PC-3 (cell line): ENCODE measurements at regions not wholly inside any gene's neighbourhood (a gene's known extent, or its start where the extent isn't known, plus 50 kb on each side); places are given as distances from the start of the nearest gene placed in this dataset.

Source experiments
- ATAC-seq: fragments of 200-7000 bp; cut with Tn5 transposase; 2 replicates; pipeline ENCODE4 v1.9.1; 2020; ENCODE audit warnings: mild to moderate bottlenecking, moderate library complexity
- BruUV-seq: library from RNA; stranded (reverse); fragments of 400-500 nt; replicated peaks from 2 replicates; lab custom pipeline; 2021; lab: Mats Ljungman, UMichigan
- CTCF ChIA-PET: fragments of 300-600 bp; sonication (Branson Sonifier 250); formaldehyde crosslinking; loops from one replicate; lab custom pipeline; 2022; ENCODE audit warnings: antibody characterized with exemption; lab: Charles Lee
- POLR2A ChIA-PET: fragments of 300-600 bp; sonication (Branson Sonifier 250); formaldehyde crosslinking; loops from one replicate; lab custom pipeline; 2022; ENCODE audit warnings: antibody characterized with exemption; ENCODE audit not compliant: unreplicated experiment; lab: Charles Lee
- DNase-seq: peaks from one replicate; pipeline ENCODE4 v3.0.0-alpha.2; 2015
- H2AFZ ChIP-seq: fragments of 300-600 bp; sonication (generic); 2 replicates; pipeline ENCODE4 v1.6.0; 2016; ENCODE audit warnings: antibody characterized with exemption, low read length
- H3F3A ChIP-seq: fragments of 300-600 bp; sonication (generic); one replicate; pipeline ENCODE4 v1.6.0; 2017; ENCODE audit warnings: antibody characterized with exemption, low read length, control low read depth, mild to moderate bottlenecking; ENCODE audit not compliant: unreplicated experiment
- H3K27ac ChIP-seq: fragments of 300-600 bp; sonication (generic); 2 replicates; pipeline ENCODE4 v1.5.1; 2016; ENCODE audit warnings: mild to moderate bottlenecking, low read length
- H3K27me3 ChIP-seq: fragments of 300-600 bp; sonication (generic); 2 replicates; pipeline ENCODE4 v1.6.1; 2016; ENCODE audit warnings: low read length, mixed read lengths
- H3K36me3 ChIP-seq: fragments of 300-600 bp; sonication (generic); 2 replicates; pipeline ENCODE4 v1.6.1; 2016; ENCODE audit warnings: low read depth, mixed run types, low read length, mixed read lengths
- H3K4me1 ChIP-seq: fragments of 300-600 bp; sonication (generic); 2 replicates; pipeline ENCODE4 v1.5.1; 2016; ENCODE audit warnings: low read length; ENCODE audit not compliant: insufficient read depth
- H3K4me2 ChIP-seq: fragments of 300-600 bp; sonication (generic); 2 replicates; pipeline ENCODE4 v1.6.0; 2016; ENCODE audit warnings: low read length
- H3K4me3 ChIP-seq: fragments of 300-600 bp; sonication (generic); 2 replicates; pipeline ENCODE4 v1.5.1; 2016; ENCODE audit warnings: mild to moderate bottlenecking, low read length, mixed read lengths
- H3K79me2 ChIP-seq: fragments of 300-600 bp; sonication (generic); 2 replicates; pipeline ENCODE4 v1.6.1; 2017; ENCODE audit warnings: low read length, mixed read lengths
- H3K9ac ChIP-seq: fragments of 300-600 bp; sonication (generic); 2 replicates; pipeline ENCODE4 v1.6.0; 2016; ENCODE audit warnings: mild to moderate bottlenecking, low read length
- H3K9me2 ChIP-seq: fragments of 300-600 bp; sonication (generic); replicated peaks from 2 replicates; pipeline ENCODE4 v1.6.1; 2016; ENCODE audit warnings: mixed run types, low read length, mixed read lengths
- H3K9me3 ChIP-seq: fragments of 300-600 bp; sonication (generic); 2 replicates; pipeline ENCODE4 v1.6.1; 2016; ENCODE audit warnings: low read length, mixed read lengths
- H4K20me1 ChIP-seq: fragments of 300-600 bp; sonication (generic); 2 replicates; pipeline ENCODE4 v1.6.1; 2016; ENCODE audit warnings: low read length, mixed read lengths
- EZH2 ChIP-seq: fragments of 300-600 bp; sonication (generic); IDR thresholded peaks from one replicate; pipeline ENCODE4 v1.6.1; 2017; ENCODE audit warnings: antibody characterized with exemption, mild to moderate bottlenecking, low read length; ENCODE audit not compliant: unreplicated experiment
- EZH2phosphoT487 ChIP-seq: fragments of 300-600 bp; sonication (generic); IDR thresholded peaks from 2 replicates; pipeline ENCODE4 v1.6.1; 2018; ENCODE audit warnings: mild to moderate bottlenecking, antibody characterized with exemption, low read length, borderline replicate concordance
- intact Hi-C: fragments of 100-400 bp; cut with micrococcal nuclease; formaldehyde crosslinking; loops from 2 replicates; pipeline ENCODE4 v1.9.0; 2023
- TF ChIP-seq, protein P1 (sequence below): fragments of 300-600 bp; sonication (generic); conservative IDR thresholded peaks from 2 replicates; pipeline ENCODE4 v1.5.1; 2017; ENCODE audit warnings: antibody characterized with exemption, low read depth, mild to moderate bottlenecking, low read length

DNA sequence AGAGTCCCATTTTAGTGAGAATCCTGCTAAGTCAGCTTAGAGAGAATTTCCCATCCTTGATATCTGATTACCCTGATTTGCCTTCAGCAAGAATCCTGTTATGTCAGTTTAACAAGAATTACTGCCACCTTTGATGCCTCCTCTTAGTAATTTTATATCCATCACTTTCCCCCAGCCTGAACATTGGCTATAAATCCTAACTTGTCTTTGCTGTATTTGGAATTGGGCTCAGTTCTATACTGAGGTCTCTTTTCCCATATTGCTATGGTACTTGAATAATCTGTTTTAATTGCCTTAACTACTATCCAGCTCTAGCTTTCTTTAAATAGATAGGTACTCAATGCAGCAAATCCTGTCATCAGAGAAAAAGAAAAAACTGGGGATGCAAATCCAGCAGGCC, 842.0 kb upstream of the ADAMTS5 start:
- H3K9me2 ChIP-seq: no peaks in the 10 kb centered on the region
- no peaks in the 10 kb centered on the region for H3F3A ChIP-seq
- H3K9ac ChIP-seq: no peak overlapping the region
- POLR2A ChIA-PET: no interaction called here
- DNase-seq: no peak
- H3K9me3 ChIP-seq: no peaks in the 10 kb centered on the region
- no peaks in the 10 kb centered on the region for H3K27me3 ChIP-seq
- no peaks in the 10 kb centered on the region for H3K79me2 ChIP-seq
- intact Hi-C loops: no loop called here
- ATAC-seq: no peak
- CTCF ChIA-PET: no interaction called here
- no peaks in the 10 kb centered on the region; the same call in 1 of the 2 replicates for H3K4me1 ChIP-seq
- no peak overlapping the region for H3K4me2 ChIP-seq
- no peaks in the 10 kb centered on the region for H4K20me1 ChIP-seq
- TF ChIP-seq EZH2phosphoT487: no peak
- TF ChIP-seq EZH2: no peak
- TF ChIP-seq, protein P1, sequence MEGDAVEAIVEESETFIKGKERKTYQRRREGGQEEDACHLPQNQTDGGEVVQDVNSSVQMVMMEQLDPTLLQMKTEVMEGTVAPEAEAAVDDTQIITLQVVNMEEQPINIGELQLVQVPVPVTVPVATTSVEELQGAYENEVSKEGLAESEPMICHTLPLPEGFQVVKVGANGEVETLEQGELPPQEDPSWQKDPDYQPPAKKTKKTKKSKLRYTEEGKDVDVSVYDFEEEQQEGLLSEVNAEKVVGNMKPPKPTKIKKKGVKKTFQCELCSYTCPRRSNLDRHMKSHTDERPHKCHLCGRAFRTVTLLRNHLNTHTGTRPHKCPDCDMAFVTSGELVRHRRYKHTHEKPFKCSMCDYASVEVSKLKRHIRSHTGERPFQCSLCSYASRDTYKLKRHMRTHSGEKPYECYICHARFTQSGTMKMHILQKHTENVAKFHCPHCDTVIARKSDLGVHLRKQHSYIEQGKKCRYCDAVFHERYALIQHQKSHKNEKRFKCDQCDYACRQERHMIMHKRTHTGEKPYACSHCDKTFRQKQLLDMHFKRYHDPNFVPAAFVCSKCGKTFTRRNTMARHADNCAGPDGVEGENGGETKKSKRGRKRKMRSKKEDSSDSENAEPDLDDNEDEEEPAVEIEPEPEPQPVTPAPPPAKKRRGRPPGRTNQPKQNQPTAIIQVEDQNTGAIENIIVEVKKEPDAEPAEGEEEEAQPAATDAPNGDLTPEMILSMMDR: no peak
- H3K4me3 ChIP-seq: no peak overlapping the region
- no peak overlapping the region for H3K27ac ChIP-seq
- BruUV-seq: no TSS peak
- no peaks in the 10 kb centered on the region for H3K36me3 ChIP-seq
- H2AFZ ChIP-seq: no peak overlapping the region

DNA sequence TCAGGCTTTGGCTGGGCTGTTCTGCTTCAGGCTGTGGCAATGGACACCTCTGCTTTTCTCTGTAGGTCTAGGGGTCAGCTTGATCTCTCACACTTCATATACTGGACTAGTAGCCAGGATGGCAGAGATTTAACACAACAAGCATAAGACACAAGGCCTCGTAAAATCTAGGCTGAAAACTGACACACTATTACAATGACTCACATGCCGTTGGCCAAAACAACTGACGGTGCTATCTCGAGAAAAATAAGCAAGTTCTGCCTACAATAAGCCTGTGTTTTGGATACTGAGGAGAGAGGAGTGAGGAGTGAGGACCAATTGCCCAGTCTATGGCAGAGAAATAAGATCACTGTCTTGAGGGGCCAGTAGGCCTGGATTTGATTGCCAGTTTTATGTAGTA, 840.7 kb upstream of the ADAMTS5 start:
- TF ChIP-seq, protein P1: no peak
- TF ChIP-seq EZH2phosphoT487: no peak
- no peak for TF ChIP-seq EZH2
- no peak overlapping the region for H3K9ac ChIP-seq
- no peaks in the 10 kb centered on the region for H3K27me3 ChIP-seq
- no peak overlapping the region for H3K4me3 ChIP-seq
- DNase-seq (peak; percentile 55), ATAC-seq (peak; percentile 88)
- no peaks in the 10 kb centered on the region; the same call in 1 of the 2 replicates for H3K4me1 ChIP-seq
- no peaks in the 10 kb centered on the region for H3F3A ChIP-seq
- H3K4me2 ChIP-seq: 0 out of 2 replicates have a peak overlapping the region, but pooled peaks have one; percentile 23
- no peaks in the 10 kb centered on the region for H4K20me1 ChIP-seq
- no peak overlapping the region for H3K27ac ChIP-seq
- BruUV-seq: no TSS peak
- intact Hi-C loops: no loop called here
- no peaks in the 10 kb centered on the region for H3K36me3 ChIP-seq
- no peaks in the 10 kb centered on the region for H3K9me2 ChIP-seq
- H3K79me2 ChIP-seq: no peaks in the 10 kb centered on the region
- ChIA-PET CTCF (no interaction called here), POLR2A (no interaction called here)
- H2AFZ ChIP-seq: 0 out of 2 replicates have a peak overlapping the region, but pooled peaks have one; percentile 28
- H3K9me3 ChIP-seq: no peaks in the 10 kb centered on the region

DNA sequence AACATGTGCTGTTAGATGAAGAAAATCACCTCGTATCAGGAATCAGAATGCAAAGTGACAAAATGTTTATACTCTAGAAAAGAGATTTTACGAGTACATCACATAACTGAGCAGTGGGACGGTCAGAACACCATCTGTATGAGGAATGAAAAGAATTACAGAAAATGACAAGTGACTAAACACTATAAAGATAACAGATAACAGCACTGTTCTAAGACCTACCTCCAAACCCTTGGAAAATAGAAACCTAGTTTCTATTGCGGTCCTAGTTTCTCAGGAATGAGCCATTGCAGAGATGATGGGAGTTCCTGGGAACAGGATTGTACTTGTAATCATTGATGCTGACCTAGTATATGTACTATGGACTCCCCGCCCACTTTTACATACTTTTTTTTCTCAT, 839.4 kb upstream of the ADAMTS5 start:
- intact Hi-C loops: no loop called here
- no peak for DNase-seq

More for the DNA sequence above, 839.4 kb upstream of the ADAMTS5 start:
- H2AFZ ChIP-seq: no peak overlapping the region
- H3K36me3 ChIP-seq: no peaks in the 10 kb centered on the region
- H3K9me2 ChIP-seq: no peaks in the 10 kb centered on the region
- ChIA-PET CTCF (no interaction called here), POLR2A (no interaction called here)
- H3K4me2 ChIP-seq: no peak overlapping the region
- no peaks in the 10 kb centered on the region for H3F3A ChIP-seq
- ATAC-seq: 0 out of 2 replicates have a peak, but pooled peaks have one; percentile 21
- H4K20me1 ChIP-seq: no peaks in the 10 kb centered on the region
- H3K27ac ChIP-seq: no peak overlapping the region
- H3K79me2 ChIP-seq: no peaks in the 10 kb centered on the region
- no peaks in the 10 kb centered on the region for H3K4me1 ChIP-seq
- no peaks in the 10 kb centered on the region for H3K27me3 ChIP-seq
- H3K4me3 ChIP-seq: no peak overlapping the region
- no peak overlapping the region for H3K9ac ChIP-seq
- BruUV-seq: no TSS peak
- no peak for TF ChIP-seq EZH2
- TF ChIP-seq, protein P1: no peak
- no peak for TF ChIP-seq EZH2phosphoT487
- H3K9me3 ChIP-seq: no peaks in the 10 kb centered on the region
